NCI-H1694 treated with DMSO at 0.1 percent for 48 hours (cell line): ENCODE measurements at regions not wholly inside any gene's neighbourhood (a gene's known extent, or its start where the extent isn't known, plus 50 kb on each side); places are given as distances from the start of the nearest gene placed in this dataset.

Source experiments
- DNase-seq: peaks from one replicate; lab custom pipeline; 2025; lab: John Stamatoyannopoulos, UW

DNA sequence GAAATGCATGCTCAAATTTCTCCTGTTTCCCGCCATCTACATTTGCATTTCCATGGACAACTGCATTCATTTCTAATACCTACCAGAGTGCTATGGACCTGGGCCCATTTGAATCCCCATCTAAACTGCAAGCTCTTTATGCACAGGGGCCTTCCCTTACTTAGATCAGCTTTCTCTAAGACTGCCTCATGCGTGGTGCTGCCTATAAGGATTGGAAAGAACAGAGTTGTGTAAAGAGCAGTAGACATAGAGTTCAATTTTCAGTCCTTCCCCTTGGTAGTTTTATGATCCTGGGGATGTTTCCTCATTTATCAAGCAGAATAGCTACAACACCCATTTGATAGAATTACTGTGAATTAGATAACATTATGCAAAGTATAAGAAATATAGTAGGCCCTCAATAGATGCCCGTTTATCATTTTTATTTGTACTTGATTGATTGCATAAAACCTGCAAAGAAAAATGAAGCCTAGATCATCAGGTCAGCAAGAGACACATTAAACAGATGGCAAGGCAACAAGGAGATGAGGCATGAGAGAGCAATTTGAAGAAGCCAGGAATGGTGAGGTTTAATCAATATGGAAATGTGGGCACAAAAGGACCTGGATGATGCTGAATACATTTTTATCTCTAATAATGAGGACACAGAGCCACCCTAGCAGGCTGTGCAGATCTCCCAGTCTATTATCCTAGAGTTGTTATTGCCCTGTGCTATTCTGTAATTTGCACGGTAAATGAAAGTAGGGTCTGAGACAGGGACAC is 359.7 kb downstream of the FAM181B start:
- DNase-seq = no peak

DNA sequence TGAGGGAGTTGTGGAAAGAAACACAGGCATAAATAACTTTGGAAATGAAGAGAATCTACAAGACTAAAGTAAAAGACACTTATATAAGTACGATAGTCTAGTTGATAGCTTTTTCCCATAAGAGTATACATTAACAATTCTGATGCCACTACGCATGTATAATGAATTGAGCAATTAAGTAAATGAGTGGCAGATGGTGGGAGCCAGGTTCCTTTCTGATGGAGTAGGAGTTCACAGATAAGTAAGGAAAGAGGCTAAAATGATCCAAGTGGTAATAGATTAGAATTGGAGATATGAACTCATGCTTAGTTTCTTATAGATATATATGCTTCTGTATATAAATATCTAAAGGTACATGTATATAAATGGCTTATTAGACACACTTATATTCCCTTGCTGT is 368.3 kb downstream of the FAM181B start:
- DNase-seq = no peak

DNA sequence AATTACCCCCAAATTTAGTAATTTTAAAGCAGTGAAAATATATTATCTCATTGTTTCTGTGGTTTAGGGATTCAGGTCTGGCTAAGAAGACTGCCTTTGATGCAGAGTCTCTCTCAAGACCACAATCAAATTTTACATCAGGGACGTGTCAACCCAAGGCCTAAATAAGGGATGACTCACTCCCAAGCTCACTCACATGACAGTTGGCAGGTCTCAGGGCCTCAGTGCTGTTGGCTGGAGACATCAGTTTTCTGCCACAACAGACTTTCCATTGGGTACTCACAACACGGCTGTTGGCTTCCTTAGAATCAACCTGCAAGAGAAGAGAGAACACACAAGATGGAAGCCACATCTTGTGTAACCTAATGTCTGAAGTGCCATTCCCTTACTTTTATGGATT is 377.3 kb downstream of the FAM181B start:
- no peak for DNase-seq

DNA sequence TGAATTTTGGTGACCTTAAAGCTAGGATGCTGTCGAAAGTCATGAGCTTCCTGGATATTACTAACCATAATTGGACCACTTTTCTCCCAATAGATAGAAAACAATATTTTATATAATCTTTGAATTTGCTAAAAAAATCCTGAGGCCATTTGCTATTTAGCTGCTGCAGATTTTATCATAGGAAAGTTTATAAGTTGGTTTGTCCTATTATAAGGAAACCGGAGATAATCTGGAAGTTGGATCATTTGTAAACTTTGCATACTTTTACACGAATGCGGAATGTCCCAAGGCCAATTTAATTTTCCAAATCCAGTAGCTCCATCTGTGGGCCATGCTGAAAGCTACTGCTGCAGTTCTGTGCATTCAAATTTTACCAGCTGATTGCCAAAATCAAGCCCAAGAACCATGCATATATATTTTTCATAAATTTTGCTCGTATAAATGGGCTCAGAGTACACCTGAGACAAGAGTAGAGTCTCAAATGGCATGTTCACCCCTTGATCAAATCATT is 378.3 kb downstream of the FAM181B start:
- DNase-seq = no peak

DNA sequence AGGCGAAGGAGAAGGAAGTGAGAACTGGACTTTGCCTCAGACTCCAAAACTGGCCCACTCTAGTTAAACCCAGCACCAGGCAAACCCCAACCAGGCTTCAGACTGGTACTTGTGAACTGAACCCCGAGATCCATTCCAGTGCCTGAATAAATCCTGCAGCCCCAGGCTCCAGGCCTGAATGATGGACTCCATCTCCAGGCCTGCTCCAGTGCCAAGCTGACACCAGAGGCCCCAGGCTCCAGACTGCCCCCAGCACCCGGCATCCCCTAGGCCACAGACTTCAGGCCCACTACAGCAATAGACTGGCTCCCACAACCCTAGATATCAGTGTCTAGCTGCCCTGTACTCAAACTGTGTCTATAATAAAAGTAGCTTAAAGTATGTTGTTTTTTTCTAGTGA is 406.8 kb downstream of the FAM181B start:
- DNase-seq = no peak

DNA sequence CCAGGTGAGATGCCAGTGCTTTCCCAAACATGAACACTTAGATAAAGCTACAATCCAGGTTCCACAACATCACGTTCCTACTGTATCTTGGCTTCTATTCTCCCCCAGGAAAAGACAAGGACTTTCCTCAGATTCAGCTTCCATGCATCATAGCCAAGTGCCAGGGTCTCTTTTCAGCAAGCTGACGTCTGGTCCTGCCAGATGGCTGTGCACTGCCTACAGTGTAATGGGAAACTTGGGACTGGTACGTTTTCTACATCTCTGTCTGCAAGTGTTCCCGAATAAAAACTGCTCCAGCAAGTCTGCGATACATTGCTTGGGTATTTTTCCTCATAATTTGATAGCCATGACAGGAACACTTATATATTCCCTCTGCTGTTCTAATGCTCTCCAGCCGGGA is 412.5 kb downstream of the FAM181B start:
- DNase-seq = peak; percentile 56

DNA sequence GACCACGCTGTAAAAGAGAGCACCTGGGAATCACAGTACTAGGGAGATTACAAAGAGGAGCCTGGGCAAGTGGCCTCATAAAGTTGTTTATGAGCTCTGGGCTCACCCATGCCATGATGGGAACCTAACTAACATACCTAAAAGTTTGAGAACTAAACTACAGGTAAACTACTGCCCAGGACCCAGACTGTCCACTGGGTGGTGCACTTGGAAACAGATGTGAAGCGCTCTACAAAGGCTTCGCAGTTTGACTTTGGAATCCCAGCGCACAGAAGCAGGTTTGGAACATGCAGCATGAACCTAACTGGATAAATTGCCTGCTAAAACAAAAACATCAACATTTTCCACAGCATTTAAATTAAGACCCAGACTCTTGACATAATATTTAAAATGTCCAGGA is 418.6 kb downstream of the FAM181B start:
- no peak for DNase-seq

DNA sequence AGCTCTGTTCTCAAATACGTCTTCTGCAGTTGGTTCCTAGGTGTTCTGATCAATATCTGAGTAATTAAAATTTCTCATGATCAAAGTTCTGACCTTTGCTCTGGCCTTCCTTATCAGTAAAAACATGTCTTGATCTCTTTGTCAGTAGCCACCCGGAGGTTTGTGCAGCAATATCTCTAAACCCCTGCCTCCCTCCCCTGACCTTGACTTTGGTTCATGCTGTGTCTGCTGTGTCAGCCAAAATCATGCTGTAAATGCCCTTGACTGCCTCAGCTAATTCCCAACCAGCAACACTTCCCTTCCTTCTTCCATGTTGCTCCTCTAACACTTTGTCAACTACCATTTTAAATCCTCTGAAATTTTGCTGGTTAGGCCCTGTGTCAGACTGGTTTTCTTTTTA is 424.7 kb downstream of the FAM181B start:
- no peak for DNase-seq

DNA sequence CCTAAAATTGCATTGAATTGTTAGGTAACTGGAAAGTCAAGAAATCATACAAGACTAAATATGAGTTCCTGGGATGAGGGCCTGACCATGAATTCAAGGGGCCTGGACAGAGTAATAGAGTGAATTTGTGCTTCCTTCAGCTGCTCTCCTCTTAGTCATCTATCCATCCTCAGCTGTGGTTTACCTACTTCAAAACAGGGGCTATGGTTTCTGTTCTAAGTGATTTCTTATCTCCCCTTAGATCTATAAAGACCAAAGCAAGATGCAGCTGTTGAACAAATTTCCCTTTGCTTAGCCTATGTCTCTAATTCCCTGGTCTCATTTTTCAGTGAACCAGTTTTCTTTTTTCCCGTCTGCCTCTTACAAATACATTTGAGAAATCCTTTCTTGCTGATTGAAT is 428.5 kb downstream of the FAM181B start:
- no peak for DNase-seq

DNA sequence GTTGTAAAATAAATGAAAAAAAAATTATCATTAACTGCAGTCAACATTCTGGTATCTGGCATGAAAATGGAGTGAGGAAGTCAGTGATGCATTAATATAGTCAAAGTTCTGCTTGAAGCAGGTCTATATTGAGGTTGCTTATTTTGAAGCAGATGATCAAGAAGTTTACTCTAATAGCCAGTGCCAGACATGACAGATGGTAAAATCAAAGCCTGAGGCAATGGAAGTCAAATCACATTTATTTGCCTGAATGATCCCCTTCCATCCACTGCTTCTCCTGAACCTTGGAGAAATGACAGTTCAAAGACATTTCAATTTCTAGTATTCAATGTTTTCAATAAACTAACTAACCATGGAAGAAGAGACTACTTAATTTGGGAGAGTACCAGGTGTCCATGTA is 430.0 kb downstream of the FAM181B start:
- peak; percentile 79 for DNase-seq

DNA sequence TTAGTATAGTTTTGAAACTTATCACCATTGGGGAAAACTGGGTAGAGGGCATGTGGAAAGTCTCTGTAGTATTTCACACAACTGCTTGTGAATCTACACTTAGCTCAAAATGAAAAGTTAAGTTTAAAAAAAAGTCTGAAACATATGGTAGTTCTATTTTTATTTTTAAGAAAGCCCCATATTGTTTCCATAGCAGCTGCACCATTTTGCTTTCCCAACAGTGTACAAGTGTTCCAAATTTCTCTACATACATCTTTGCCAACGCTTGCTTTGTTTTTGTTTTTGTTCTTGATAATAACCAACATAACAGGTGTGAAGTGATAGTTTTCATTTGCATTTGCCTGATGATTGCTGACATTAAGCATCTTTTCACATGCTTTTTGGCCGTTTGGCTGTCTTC is 445.2 kb downstream of the FAM181B start:
- DNase-seq = no peak

DNA sequence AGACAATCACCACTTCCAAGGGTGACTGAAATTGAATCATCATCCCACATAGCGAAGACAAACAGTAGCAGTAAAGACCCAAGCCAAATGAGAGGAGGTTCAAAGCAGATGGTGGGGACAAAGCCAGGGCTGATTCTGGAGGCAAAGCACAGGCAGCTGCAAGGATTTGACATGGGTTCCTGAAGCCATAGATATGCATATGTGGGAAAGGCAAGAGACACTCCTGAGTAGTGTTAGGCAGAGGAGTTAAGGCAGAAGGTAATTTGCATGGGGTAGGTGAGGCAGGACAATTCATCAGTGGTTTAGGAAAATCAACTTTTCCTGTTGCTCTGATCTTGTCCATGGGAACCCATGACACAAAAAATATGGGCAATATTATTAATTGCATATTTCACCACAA is 462.8 kb downstream of the FAM181B start:
- DNase-seq = no peak

DNA sequence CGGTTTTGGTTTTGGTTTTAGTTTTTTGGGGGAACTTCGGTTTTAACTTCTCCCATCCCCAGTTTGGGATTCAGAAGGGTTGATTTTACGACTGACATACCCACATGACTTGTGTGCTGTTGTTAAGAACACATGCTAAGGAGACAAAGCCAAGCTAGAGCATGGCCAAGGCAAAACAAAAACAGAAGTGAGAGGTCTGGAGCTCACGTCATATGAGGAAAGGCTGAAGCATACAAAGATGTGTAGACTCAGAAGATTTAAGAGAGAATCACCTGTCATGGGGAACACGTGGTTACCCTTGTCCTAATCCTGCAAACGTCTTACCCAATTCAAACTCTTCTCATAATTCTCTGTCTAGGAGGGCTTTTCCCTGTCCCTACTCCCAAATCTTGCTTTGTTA is 465.0 kb downstream of the FAM181B start:
- no peak for DNase-seq

DNA sequence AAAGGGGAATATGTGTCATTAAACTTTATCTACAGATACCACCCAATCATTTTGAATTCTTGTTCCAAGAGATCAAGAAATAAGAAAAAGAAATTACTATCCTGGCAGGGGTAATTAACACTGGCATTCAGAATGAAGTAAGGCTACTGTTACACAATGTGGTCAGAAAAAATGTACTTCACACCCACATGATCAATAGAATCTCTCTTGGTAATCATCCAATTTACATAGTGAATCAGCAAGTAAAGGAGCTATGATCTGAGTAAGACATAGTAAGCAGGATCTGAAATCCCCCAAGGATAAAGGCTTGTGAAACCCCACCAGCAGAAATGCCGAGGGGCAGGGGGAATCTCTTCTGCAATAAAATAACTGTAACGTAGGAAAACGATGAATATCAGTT is 466.5 kb downstream of the FAM181B start:
- DNase-seq = no peak

DNA sequence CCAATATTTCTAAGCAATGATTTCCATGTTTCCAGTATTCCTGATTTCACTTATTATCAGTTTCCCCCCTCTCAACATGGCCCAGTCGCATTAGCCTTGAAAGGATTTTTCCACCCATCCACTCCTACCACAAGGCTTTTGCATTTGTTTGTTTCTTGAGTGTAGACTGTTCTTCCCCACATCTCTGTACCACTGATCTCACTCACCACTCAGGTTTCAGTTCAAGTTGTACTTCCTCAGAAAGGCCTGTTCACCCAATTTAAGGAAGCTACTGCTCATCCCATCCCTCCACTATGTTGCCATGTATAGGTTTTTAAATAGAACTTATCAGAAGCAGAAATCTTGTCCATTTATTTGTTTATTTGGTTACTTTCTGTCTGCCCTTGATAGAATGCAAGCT is 472.3 kb downstream of the FAM181B start:
- DNase-seq = no peak

DNA sequence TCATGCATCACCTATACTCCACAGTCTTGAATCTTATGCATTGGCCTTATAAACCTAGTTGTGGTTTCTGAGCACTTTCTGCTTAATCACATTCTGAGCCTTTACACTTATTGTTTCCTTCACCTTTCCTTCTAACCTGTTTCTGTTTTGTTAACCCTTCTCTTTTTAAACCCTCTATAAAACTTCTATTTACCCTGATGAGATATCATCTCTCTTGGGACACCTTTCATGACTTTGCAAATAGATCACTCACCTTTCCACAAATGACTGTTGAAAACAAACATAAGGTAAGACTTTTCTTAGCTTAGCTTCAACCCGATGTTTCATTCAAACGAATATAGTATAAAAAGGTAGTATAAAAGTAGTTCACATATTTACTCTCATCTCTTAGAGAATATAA is 483.6 kb downstream of the FAM181B start:
- no peak for DNase-seq

DNA sequence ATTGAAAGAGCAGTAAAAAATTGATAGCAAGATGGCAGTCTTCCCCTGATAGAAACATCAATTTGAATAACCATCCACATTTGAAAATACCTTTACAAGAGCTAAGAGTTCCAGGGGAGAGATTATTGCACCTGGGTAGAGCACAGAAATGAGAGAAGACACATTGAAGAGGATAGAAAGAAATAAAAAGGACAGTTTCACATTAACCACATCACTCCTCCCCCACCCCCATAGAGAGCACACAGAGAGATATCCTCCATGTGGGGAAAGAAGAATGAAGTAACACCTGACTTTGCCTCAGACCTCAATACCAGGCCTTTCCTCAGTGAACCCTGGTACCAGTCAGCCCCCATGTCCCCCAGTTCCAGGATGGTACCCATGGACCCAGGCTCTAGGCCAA is 486.7 kb downstream of the FAM181B start:
- DNase-seq = no peak

DNA sequence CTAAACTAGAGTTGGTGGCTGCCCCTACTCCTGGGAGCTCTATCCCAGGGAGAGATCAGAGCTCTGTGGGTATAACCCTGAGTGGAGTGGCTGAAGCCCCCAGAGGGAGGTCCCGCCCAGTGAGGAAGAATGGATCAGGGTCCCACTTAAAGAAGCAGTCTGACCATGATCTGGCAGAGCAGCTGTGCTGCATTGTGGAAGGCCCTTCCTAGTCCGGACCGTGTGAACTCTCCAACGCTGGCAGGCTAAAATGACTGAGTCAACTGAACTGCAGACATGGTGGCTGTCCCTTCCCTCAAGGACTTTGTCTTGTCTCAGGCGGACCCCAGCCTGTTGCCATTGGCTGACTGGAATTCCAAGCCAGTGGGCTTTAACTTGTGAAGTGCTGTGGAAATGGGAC is 494.2 kb downstream of the FAM181B start:
- DNase-seq = no peak

DNA sequence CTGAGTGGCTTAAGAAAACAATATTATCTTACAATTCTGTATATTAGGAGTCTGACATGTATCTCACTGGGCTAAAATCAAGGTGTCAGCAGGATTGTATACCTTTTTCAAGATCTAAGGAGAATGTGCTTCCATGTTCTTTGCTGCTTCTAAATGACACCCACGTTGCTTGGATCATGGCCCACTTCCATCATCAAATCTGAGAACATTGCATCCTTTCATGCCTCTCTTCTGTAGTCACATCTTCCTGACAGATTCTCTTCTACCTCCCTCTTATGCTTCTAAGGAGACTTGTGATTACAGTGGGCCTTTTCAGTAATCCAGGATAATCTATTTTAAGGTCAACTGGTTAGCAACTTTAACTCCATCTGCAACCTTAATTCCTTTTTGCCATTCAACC is 499.4 kb downstream of the FAM181B start:
- no peak for DNase-seq

DNA sequence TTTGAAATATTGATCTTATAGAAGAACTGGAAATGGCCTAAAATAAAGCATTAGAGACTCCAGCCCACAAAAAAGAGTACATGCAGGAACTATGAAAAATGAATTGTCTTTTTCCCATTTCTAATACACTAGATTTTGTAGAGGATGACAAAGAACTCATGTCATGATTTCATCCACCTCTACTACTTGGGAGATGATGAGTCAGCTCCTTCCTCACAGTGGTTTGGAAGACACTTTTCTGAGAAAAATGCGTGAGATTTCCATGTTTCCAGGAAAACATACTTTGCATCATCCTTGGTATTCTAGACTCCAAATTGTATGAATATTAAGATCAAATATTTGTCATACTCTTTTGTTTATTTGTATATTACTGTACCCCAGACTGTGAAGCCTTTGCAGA is 500.5 kb downstream of the FAM181B start:
- DNase-seq = no peak

DNA sequence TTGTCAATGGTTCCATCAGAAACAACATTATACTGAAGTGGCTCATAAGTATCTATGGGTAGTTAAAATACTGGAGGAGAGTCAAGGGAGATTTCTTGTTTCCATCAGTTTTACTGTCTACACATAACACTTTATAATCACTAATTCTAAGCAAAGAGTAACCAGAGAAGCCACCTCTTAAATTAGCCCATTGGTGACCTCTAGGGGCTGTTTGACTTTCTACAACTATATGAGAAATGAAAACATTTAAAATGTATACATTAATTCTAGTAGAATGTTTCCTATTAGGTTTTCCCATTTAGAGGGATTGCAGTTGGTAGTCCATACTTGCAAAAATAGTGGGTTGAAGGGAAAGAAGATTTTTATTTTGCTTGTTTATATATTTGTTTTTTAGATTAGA is 504.3 kb downstream of the FAM181B start:
- DNase-seq = peak; percentile 55

DNA sequence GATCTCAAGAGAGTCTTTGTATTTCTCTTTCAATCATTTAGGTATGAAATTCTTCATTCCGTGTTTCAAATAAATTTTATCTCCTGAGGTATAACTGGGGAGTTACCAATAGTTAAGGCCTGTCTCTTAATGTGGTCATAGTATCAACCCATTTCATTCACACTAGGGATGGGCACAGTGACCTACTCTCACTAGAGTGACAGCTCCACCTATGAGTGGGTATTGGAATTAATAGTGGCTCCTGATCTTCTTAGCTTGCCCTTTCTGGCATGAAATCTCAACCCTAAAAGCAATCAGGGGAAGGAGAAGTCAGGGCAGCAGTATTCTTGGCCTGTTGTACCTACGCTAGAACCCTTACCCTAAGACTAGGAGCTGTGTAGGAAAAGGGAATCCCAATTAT is 507.7 kb downstream of the FAM181B start:
- no peak for DNase-seq

DNA sequence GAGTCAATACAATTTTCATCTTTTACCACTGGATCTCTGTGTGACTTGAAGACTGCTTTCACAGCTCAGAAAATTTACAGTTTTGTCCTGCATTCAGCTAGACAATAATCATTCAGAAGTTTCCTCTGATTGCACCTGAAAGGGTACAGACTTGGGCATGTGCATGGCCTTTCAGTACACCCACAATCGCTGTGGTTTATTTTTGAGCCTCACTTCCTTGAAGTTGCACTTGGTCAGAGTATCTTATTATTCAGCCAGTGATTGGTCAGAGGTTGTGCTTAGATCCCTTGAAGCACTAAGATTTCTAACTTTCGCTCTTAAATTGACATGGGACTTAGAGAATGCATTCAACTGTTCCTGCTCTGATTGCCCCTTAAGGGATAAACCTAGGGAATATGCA is 508.2 kb downstream of the FAM181B start:
- DNase-seq = no peak

DNA sequence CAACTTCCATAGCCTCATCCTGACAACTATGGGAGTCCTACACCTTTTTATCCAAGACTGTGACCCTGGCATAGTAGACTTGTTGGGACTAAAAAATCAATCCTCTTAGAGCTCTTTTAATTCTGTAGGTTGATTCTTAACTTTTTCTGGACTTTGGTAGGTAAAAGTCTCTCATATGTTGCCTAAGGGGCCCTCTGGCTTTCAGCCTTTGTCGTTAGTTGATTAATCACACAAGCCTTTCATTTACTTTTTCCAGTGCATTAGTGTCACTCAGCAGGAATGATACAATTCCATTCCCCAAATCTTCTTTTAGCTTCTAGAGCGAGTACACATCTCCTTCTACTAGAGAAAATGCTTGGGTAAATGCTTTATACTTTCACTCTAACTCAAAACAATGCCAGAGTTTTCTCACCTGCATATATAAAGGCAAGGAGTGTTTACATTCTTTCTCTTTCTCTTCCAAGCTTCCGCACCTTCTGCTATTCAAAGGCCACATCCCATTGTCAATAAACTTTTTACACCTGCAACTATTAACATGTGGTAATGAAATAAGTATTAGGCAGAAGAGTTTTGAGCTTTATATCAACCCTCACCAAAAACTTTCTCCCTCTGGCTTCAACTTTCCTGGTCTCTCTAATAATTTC is 516.6 kb downstream of the FAM181B start:
- no peak for DNase-seq
